Naive thymus-derived CD4-positive, alpha-beta T cell (primary cell): ENCODE measurements at regions not wholly inside any gene's neighbourhood (a gene's known extent, or its start where the extent isn't known, plus 50 kb on each side); places are given as distances from the start of the nearest gene placed in this dataset.
"Not testable (repeated sequence)": the region's sequence is repeated elsewhere in the genome, so short reads cannot be mapped to it uniquely, and the experiment has no call there.

ENCODE experiments used
- ATAC-seq: fragments of 150-1000 bp; cut with Tn5 transposase; 2 replicates; pipeline ENCODE4 v1.10.0; 2021; ENCODE audit warnings: mild to moderate bottlenecking, moderate library complexity
- CTCF ChIA-PET: fragments of 350-600 bp; sonication (Branson Sonifier 250); formaldehyde crosslinking; loops from one replicate; lab custom pipeline; 2021; ENCODE audit warnings: antibody characterized with exemption; lab: Charles Lee
- POLR2A ChIA-PET: fragments of 350-600 bp; sonication (Branson Sonifier 250); formaldehyde crosslinking; loops from one replicate; lab custom pipeline; 2021; ENCODE audit warnings: antibody characterized with exemption, inconsistent platforms; lab: Charles Lee
- DNase-seq, 9 donors: peaks; one replicate each; pipeline versions ENCODE4 v3.0.0 to v3.0.0-alpha.2; 2020 to 2022; ENCODE audit warnings: mixed read lengths in 1 of 9
- H3K27ac ChIP-seq: one replicate; pipeline ENCODE4 v1.7.0; 2013; ENCODE audit warnings: mild to moderate bottlenecking, low read depth, low read length, moderate library complexity
- H3K27me3 ChIP-seq, 2 donors: one replicate each; pipeline ENCODE4 v1.7.0; 2013; ENCODE audit warnings: low read length in 2 of 2, mild to moderate bottlenecking in 2 of 2, moderate library complexity in 2 of 2; ENCODE audit not compliant: control insufficient read depth in 2 of 2, insufficient read depth in 2 of 2
- H3K36me3 ChIP-seq, 3 experiments: 1 replicate in 2 of 3; 2 replicates in 1 of 3; pipeline ENCODE4 v1.7.0; 2013; ENCODE audit warnings: low read length in 3 of 3, mild to moderate bottlenecking in 3 of 3, moderate library complexity in 1 of 3; ENCODE audit not compliant: insufficient read depth in 3 of 3, control insufficient read depth in 2 of 3
- H3K4me1 ChIP-seq, 2 donors: one replicate each; pipeline ENCODE4 v1.7.0; 2013; ENCODE audit warnings: low read length in 2 of 2, mild to moderate bottlenecking in 2 of 2, moderate library complexity in 1 of 2; ENCODE audit not compliant: control insufficient read depth in 2 of 2, insufficient read depth in 2 of 2
- H3K4me3 ChIP-seq: 2 replicates; pipeline ENCODE4 v1.7.0; 2013; ENCODE audit warnings: mild to moderate bottlenecking, low read length
- H3K9me3 ChIP-seq, 3 experiments: 1 replicate in 2 of 3; 2 replicates in 1 of 3; pipeline ENCODE4 v1.7.0; 2013; ENCODE audit warnings: low read length in 3 of 3; ENCODE audit not compliant: control insufficient read depth in 2 of 3
- H3K27ac Mint-ChIP-seq, 9 donors: one replicate each; pipeline ENCODE4 v1.8.0; 2020 to 2022; ENCODE audit warnings: mixed read lengths in 9 of 9, mild to moderate bottlenecking in 8 of 9, moderate library complexity in 5 of 9, inconsistent platforms in 2 of 9
- H3K27me3 Mint-ChIP-seq, 5 donors: one replicate each; pipeline ENCODE4 v1.8.0; 2021 to 2022; ENCODE audit warnings: mixed read lengths in 5 of 5, mild to moderate bottlenecking in 1 of 5
- H3K36me3 Mint-ChIP-seq, 5 donors: one replicate each; pipeline ENCODE4 v1.8.0; 2020 to 2022; ENCODE audit warnings: mixed read lengths in 5 of 5, mild to moderate bottlenecking in 3 of 5, inconsistent platforms in 1 of 5
- H3K4me1 Mint-ChIP-seq, 7 donors: one replicate each; pipeline ENCODE4 v1.8.0; 2020 to 2022; ENCODE audit warnings: mixed read lengths in 7 of 7, mild to moderate bottlenecking in 3 of 7, inconsistent platforms in 1 of 7
- H3K4me3 Mint-ChIP-seq, 10 donors: one replicate each; pipeline ENCODE4 v1.8.0; 2020 to 2022; ENCODE audit warnings: mild to moderate bottlenecking in 10 of 10, mixed read lengths in 10 of 10, moderate library complexity in 6 of 10, inconsistent platforms in 2 of 10
- H3K9me3 Mint-ChIP-seq, 11 donors: one replicate each; pipeline ENCODE4 v1.8.0; 2020 to 2022; ENCODE audit warnings: mixed read lengths in 11 of 11, mild to moderate bottlenecking in 4 of 11, inconsistent platforms in 1 of 11, moderate library complexity in 1 of 11
- intact Hi-C, 2 donors: fragments of 100-400 bp; cut with micrococcal nuclease; formaldehyde crosslinking; loops; one replicate each; pipeline ENCODE4 v1.15.1; 2023

DNA sequence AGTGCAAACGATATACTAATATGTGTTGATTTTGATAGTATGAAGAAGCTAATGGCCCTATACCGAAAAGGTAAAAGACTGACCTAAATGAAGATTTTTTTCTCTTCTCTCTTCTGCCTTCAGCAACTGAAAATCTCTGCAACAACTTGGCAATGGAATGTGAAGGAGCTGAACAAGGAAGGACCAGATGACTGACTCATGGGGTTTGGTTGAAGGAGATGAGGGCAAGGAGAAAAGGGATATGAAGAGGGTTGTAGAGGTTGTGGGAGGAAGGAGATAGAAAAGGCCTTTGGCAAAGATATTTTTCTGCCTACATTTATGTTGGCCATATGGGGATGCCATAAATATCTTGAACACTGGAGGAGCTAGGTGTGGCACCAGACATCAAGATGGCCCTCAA, 129.7 kb upstream of the CHD1 start:
- no peak overlapping the region for H3K4me3 Mint-ChIP-seq
- H3K4me1 Mint-ChIP-seq, result peaks cover 0 to 22% (median 15%) of the 10 kb centered on the region in 7 donors
- peaks cover 0 to 2% (median 0%) of the 10 kb centered on the region in 11 donors for H3K9me3 Mint-ChIP-seq
- intact Hi-C loops, result loop anchor here in 1 of 2 donors (10.0 kb wide), 1 partner anchor 54 kb away; no protein-coding TSS in a partner anchor
- H3K36me3 Mint-ChIP-seq, result no peaks in the 10 kb centered on the region
- H3K27me3 ChIP-seq, result no peaks in the 10 kb centered on the region
- ATAC-seq (no peak), DNase-seq (no peak)
- peaks cover 0 to 13% (median 4%) of the 10 kb centered on the region in 5 donors for H3K27me3 Mint-ChIP-seq
- no peaks in the 10 kb centered on the region for H3K36me3 ChIP-seq
- peaks cover 0 to 4% of the 10 kb centered on the region in 2 donors for H3K4me1 ChIP-seq
- H3K4me3 ChIP-seq, result no peak overlapping the region
- H3K27ac Mint-ChIP-seq, result peak overlapping the region in 2 of 9 donors; percentile 2 to 29
- ChIA-PET CTCF (interaction anchor here (0.6 to 4.7 kb wide), 12 partner anchors 13 to 165 kb away, joined by 3 to 52 read pairs (median 4); partner anchors contain the start of gene CHD1), POLR2A (interaction anchor here (0.6 to 4.2 kb wide), 10 partner anchors 19 to 190 kb away, joined by 3 to 47 read pairs (median 3); partner anchors contain the start of gene CHD1)
- no peak overlapping the region for H3K27ac ChIP-seq
- H3K9me3 ChIP-seq, result no peaks in the 10 kb centered on the region

DNA sequence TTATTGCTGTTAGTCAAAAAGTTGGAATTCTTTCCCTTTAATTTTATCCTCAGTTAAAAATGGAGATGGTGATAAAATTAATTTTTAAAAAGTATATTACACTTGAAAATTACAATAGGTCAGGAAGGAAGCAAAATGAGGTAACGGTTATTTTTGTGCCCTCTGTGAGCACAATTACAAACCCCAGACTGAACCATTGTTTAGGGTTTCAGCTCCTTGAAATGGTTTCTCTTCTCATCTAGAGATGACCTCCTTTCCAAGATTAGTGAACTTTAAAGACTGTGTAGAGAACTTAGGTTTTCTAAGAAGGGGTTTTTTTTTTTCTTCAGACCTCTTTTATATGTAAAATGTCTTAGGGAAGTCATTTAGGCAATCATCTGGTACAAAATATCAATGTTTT, 126.2 kb upstream of the CHD1 start:
- no peak overlapping the region for H3K4me3 ChIP-seq

DNA sequence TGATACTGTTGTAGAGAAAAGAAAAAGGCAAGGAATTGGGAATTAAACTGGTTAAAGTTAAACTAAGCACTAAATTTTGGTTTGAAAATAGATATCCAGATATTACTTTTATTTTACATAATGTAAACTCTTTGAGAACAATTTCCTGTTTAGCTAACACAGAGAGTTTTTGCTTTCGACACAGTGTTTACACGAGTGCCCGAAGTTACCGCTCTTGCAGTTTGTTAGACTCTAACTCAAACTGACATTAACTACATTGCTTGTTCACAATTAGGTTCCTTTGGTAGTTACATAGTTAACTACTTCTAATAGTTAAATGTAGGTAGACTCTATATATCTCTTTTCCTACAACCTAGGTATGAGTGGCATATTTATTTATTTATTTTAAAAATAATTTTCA, 117.1 kb upstream of the CHD1 start:
- Histone ChIP-seq H3K27ac (no peak overlapping the region), H3K9me3 (no peaks in the 10 kb centered on the region), H3K4me1 (no peaks in the 10 kb centered on the region), H3K27me3 (no peaks in the 10 kb centered on the region), H3K4me3 (no peak overlapping the region), H3K36me3 (no peaks in the 10 kb centered on the region)
- Mint-ChIP-seq H3K27ac (no peak overlapping the region), H3K4me1 (peaks cover 0 to 14% (median 8%) of the 10 kb centered on the region in 7 donors), H3K36me3 (peaks cover 9 to 19% (median 13%) of the 10 kb centered on the region in 5 donors), H3K4me3 (no peak overlapping the region), H3K9me3 (peaks cover 4 to 27% (median 16%) of the 10 kb centered on the region in 11 donors), H3K27me3 (peaks cover 0 to 31% (median 0%) of the 10 kb centered on the region in 5 donors)
- intact Hi-C loops, result no loop called here
- ChIA-PET POLR2A (interaction anchor here (1.5 kb wide), 1 partner anchor 116 kb away, joined by 7 read pairs; no protein-coding TSS in a partner anchor), CTCF (interaction anchor here (0.5 to 1.7 kb wide), 3 partner anchors 12 to 15 kb away, joined by 3 to 5 read pairs (median 5); no protein-coding TSS in a partner anchor)
- no peak for DNase-seq
- ATAC-seq, result no peak

More for the DNA sequence above, 126.2 kb upstream of the CHD1 start:
- ChIA-PET CTCF (interaction anchor here (0.9 kb wide), 1 partner anchor 150 kb away, joined by 3 read pairs; no protein-coding TSS in a partner anchor), POLR2A (interaction anchor here (0.9 to 3.0 kb wide), 3 partner anchors 15 to 128 kb away, joined by 3 to 15 read pairs (median 3); partner anchors contain the start of gene CHD1)
- H3K27me3 ChIP-seq, result no peaks in the 10 kb centered on the region
- no peaks in the 10 kb centered on the region for H3K36me3 Mint-ChIP-seq
- H3K27ac ChIP-seq, result no peak overlapping the region
- no peak overlapping the region for H3K4me3 Mint-ChIP-seq
- peaks cover 0 to 1% of the 10 kb centered on the region in 2 donors for H3K4me1 ChIP-seq
- H3K9me3 Mint-ChIP-seq, result peaks cover 0 to 2% (median 0%) of the 10 kb centered on the region in 11 donors
- peaks cover 0 to 26% (median 16%) of the 10 kb centered on the region in 7 donors for H3K4me1 Mint-ChIP-seq
- intact Hi-C loops, result loop anchor here in 1 of 2 donors (10.0 kb wide), 1 partner anchor 50 kb away; no protein-coding TSS in a partner anchor
- H3K27ac Mint-ChIP-seq, result peak overlapping the region in 5 of 9 donors; percentile 36 to 61 (median 53)
- no peak for DNase-seq
- no peak for ATAC-seq
- no peaks in the 10 kb centered on the region for H3K36me3 ChIP-seq
- H3K27me3 Mint-ChIP-seq, result peaks cover 0 to 12% (median 0%) of the 10 kb centered on the region in 5 donors
- H3K9me3 ChIP-seq, result no peaks in the 10 kb centered on the region

DNA sequence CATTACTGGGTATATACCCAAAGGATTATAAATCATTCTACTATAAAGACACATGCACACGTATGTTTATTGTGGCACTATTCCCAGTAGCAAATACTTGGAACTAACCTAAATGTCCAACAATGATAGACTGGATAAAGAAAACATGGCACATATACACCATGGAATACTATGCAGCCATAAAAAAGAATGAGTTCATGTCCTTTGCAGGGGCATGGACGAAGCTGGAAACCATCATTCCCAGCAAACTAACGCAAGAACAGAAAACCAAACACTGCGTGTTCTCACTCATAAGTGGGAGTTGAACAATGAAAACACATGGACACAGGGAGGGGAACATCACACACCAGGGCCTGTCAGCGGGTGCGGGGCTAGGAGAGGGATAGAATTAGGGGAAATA, 114.5 kb upstream of the CHD1 start:
- Mint-ChIP-seq H3K36me3 (peaks cover 24 to 42% (median 38%) of the 10 kb centered on the region in 5 donors), H3K27me3 (peaks cover 0 to 34% (median 0%) of the 10 kb centered on the region in 5 donors), H3K9me3 (peaks cover 10 to 53% (median 38%) of the 10 kb centered on the region in 11 donors), H3K4me1 (peaks cover 10 to 35% (median 18%) of the 10 kb centered on the region in 7 donors), H3K27ac (peak overlapping the region in 1 of 9 donors; percentile 78)
- H3K27me3 ChIP-seq, H3K9me3 ChIP-seq, H3K4me3 ChIP-seq, intact Hi-C loops, H3K4me3 Mint-ChIP-seq, H3K4me1 ChIP-seq, H3K27ac ChIP-seq, CTCF ChIA-PET, ATAC-seq, DNase-seq, H3K36me3 ChIP-seq: not testable (repeated sequence)
- POLR2A ChIA-PET, result interaction anchor here (1.0 to 2.5 kb wide), 3 partner anchors 11 to 113 kb away, joined by 4 to 8 read pairs (median 5); no protein-coding TSS in a partner anchor

DNA sequence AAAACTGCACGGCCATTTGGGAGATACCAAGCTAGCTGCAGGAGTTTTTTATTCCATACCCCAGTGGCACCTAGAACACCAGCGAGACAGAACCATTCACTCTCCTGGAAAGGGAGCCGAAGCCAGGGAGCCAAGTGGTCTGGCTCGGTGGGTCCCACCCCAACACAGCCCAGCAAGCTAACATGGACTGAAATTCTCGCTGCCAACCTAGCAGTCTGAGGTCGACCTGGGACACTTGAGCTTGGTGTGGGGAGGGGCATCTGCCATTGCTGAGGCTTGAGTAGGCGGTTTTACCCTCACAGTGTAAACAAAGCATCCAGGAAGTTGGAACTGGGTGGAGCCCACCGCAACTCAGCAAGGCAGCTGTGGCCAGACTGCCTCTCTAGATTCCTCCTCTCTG, 108.9 kb upstream of the CHD1 start:
- no peaks in the 10 kb centered on the region for H3K27me3 ChIP-seq
- H3K9me3 ChIP-seq, result peaks cover 0 to 7% (median 5%) of the 10 kb centered on the region in 3 experiments
- Mint-ChIP-seq H3K27ac (peak overlapping the region; percentile 44 to 96 (median 87)), H3K27me3 (peaks cover 0 to 25% (median 0%) of the 10 kb centered on the region in 5 donors), H3K4me3 (peak overlapping the region; percentile 7 to 75 (median 64)), H3K9me3 (peaks cover 10 to 73% (median 48%) of the 10 kb centered on the region in 11 donors), H3K4me1 (peaks cover 34 to 74% (median 53%) of the 10 kb centered on the region in 7 donors), H3K36me3 (peaks cover 23 to 64% (median 45%) of the 10 kb centered on the region in 5 donors)
- intact Hi-C loops, result loop anchor here (1.0 to 10.0 kb wide), 4 partner anchors 10 to 1867 kb away; partner anchors contain the start of genes CHD1 (in 2 of the 2), RIOK2 (in 1 of the 2) and ST8SIA4 (in 1 of the 2)
- DNase-seq (peak in 8 of 9 donors; percentile 17 to 84 (median 72)), ATAC-seq (peak; percentile 77)
- peaks cover 30 to 33% of the 10 kb centered on the region in 2 donors for H3K4me1 ChIP-seq
- H3K4me3 ChIP-seq, result peak overlapping the region; percentile 47
- H3K27ac ChIP-seq, result peak overlapping the region; percentile 32
- POLR2A ChIA-PET, result interaction anchor here (0.5 to 4.6 kb wide), 9 partner anchors 11 to 130 kb away, joined by 3 to 89 read pairs (median 5); partner anchors contain the start of gene CHD1
- CTCF ChIA-PET, result interaction anchor here (0.9 to 2.0 kb wide), 5 partner anchors 9 to 106 kb away, joined by 3 to 15 read pairs (median 3); no protein-coding TSS in a partner anchor
- H3K36me3 ChIP-seq, result no peaks in the 10 kb centered on the region

DNA sequence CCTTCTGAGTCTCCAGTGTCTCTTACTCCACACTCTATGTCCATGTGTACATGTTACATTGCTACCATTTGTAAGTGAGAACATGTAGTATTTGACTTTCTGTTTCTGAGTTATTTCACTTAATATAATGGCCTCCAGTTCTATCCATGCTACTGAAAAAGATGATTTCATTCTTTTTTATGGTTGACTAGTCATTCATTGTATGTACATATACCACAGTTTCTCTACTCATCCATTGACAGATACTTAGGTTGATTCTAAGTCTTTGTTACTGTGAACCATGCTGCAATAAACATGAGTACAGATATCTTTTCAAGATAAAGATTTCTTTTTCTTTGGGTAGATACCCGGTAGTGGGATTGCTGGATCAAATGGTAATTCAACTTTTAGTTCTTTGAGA, 107.1 kb upstream of the CHD1 start:
- ChIA-PET CTCF (interaction anchor here (0.6 kb wide), 1 partner anchor 73 kb away, joined by 3 read pairs; no protein-coding TSS in a partner anchor), POLR2A (interaction anchor here (1.0 to 4.6 kb wide), 3 partner anchors 9 to 107 kb away, joined by 4 to 89 read pairs (median 36); partner anchors contain the start of gene CHD1)
- no peak overlapping the region for H3K4me3 Mint-ChIP-seq
- Histone ChIP-seq H3K36me3 (no peaks in the 10 kb centered on the region), H3K4me3 (no peak overlapping the region), H3K27ac (no peak overlapping the region), H3K9me3 (peaks cover 0 to 7% (median 5%) of the 10 kb centered on the region in 3 experiments), H3K4me1 (peaks cover 36 to 38% of the 10 kb centered on the region in 2 donors), H3K27me3 (no peaks in the 10 kb centered on the region)
- H3K27ac Mint-ChIP-seq, result peak overlapping the region in 4 of 9 donors; percentile 56 to 89 (median 82)
- H3K9me3 Mint-ChIP-seq, result peaks cover 5 to 56% (median 34%) of the 10 kb centered on the region in 11 donors
- peaks cover 37 to 90% (median 69%) of the 10 kb centered on the region in 7 donors for H3K4me1 Mint-ChIP-seq
- H3K36me3 Mint-ChIP-seq, result peaks cover 17 to 49% (median 29%) of the 10 kb centered on the region in 5 donors
- H3K27me3 Mint-ChIP-seq, result peaks cover 0 to 13% (median 0%) of the 10 kb centered on the region in 5 donors
- ATAC-seq (no peak), DNase-seq (no peak)
- intact Hi-C loops, result loop anchor here (1.0 to 10.0 kb wide), 3 partner anchors 9 to 1869 kb away; partner anchors contain the start of genes RIOK2 (in 1 of the 2) and ST8SIA4 (in 1 of the 2)
